Neural cell (in vitro differentiated cells): ENCODE measurements at regions not wholly inside any gene's neighbourhood (a gene's known extent, or its start where the extent isn't known, plus 50 kb on each side); places are given as distances from the start of the nearest gene placed in this dataset.

Experiments used
- EP300 ChIP-seq: fragments of 450-650 bp; conservative IDR thresholded peaks from 2 replicates; pipeline ENCODE4 v1.6.1; 2014; ENCODE audit warnings: antibody characterized with exemption, mild to moderate bottlenecking, moderate library complexity; ENCODE audit not compliant: poor library complexity, severe bottlenecking
- MXI1 ChIP-seq: fragments of 450-650 bp; conservative IDR thresholded peaks from 2 replicates; pipeline ENCODE4 v1.6.1; 2014; ENCODE audit warnings: antibody characterized with exemption, mild to moderate bottlenecking; ENCODE audit not compliant: poor library complexity, severe bottlenecking
- POLR2AphosphoS5 ChIP-seq: IDR thresholded peaks from 2 replicates; pipeline ENCODE4 v1.6.1; 2012
- TF ChIP-seq, protein P1 (sequence below): fragments of 450-650 bp; IDR thresholded peaks from 2 replicates; pipeline ENCODE4 v1.5.1; 2014; ENCODE audit warnings: antibody characterized with exemption, mild to moderate bottlenecking, moderate library complexity; ENCODE audit not compliant: poor library complexity, severe bottlenecking
- TF ChIP-seq, protein P2 (sequence below): IDR thresholded peaks from 2 replicates; pipeline ENCODE4 v1.6.1; 2012; ENCODE audit warnings: borderline replicate concordance

DNA sequence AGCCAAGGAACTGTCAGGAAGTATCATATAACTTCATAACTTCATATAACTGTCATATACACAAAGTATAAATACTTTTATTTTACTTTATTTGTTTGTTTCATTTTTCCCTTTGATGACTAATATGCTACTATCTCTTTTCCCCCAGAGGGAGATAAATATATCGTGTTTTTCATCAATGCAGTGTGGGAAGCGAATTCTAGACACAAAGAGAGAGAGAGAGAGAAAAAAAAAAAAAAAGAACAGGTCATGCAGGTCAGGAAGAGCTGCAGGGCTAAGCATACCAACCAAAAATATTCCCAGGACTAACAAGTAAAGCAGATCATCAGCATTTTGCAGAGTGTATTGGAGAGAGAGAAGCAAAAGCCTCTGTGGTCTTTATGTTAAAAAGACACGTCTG lies 1849.2 kb downstream of the STIM2 start:
- TF ChIP-seq, protein P1, sequence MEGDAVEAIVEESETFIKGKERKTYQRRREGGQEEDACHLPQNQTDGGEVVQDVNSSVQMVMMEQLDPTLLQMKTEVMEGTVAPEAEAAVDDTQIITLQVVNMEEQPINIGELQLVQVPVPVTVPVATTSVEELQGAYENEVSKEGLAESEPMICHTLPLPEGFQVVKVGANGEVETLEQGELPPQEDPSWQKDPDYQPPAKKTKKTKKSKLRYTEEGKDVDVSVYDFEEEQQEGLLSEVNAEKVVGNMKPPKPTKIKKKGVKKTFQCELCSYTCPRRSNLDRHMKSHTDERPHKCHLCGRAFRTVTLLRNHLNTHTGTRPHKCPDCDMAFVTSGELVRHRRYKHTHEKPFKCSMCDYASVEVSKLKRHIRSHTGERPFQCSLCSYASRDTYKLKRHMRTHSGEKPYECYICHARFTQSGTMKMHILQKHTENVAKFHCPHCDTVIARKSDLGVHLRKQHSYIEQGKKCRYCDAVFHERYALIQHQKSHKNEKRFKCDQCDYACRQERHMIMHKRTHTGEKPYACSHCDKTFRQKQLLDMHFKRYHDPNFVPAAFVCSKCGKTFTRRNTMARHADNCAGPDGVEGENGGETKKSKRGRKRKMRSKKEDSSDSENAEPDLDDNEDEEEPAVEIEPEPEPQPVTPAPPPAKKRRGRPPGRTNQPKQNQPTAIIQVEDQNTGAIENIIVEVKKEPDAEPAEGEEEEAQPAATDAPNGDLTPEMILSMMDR: no peak
- TF ChIP-seq EP300 (no peak), MXI1 (no peak), POLR2AphosphoS5 (no peak)
- TF ChIP-seq, protein P2, sequence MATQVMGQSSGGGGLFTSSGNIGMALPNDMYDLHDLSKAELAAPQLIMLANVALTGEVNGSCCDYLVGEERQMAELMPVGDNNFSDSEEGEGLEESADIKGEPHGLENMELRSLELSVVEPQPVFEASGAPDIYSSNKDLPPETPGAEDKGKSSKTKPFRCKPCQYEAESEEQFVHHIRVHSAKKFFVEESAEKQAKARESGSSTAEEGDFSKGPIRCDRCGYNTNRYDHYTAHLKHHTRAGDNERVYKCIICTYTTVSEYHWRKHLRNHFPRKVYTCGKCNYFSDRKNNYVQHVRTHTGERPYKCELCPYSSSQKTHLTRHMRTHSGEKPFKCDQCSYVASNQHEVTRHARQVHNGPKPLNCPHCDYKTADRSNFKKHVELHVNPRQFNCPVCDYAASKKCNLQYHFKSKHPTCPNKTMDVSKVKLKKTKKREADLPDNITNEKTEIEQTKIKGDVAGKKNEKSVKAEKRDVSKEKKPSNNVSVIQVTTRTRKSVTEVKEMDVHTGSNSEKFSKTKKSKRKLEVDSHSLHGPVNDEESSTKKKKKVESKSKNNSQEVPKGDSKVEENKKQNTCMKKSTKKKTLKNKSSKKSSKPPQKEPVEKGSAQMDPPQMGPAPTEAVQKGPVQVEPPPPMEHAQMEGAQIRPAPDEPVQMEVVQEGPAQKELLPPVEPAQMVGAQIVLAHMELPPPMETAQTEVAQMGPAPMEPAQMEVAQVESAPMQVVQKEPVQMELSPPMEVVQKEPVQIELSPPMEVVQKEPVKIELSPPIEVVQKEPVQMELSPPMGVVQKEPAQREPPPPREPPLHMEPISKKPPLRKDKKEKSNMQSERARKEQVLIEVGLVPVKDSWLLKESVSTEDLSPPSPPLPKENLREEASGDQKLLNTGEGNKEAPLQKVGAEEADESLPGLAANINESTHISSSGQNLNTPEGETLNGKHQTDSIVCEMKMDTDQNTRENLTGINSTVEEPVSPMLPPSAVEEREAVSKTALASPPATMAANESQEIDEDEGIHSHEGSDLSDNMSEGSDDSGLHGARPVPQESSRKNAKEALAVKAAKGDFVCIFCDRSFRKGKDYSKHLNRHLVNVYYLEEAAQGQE: no peak
